ENCODE measurements at regions not wholly inside any gene's neighbourhood (a gene's known extent, or its start where the extent isn't known, plus 50 kb on each side); places are given as distances from the start of the nearest gene placed in this dataset.

- TF ChIP-seq CTCF (IDR thresholded peaks at IDR 0.05) (no peak), ZFX (IDR thresholded peaks at IDR 0.05; ENCODE audit: borderline replicate concordance) (no peak)
Measured at GRCh38 chr18:11541179-11541578, 68.2 kb upstream of the SLC35G4 start.

Data from 22Rv1 (cell line).